GM18519 (cell line): ENCODE measurements at regions not wholly inside any gene's neighbourhood (a gene's known extent, or its start where the extent isn't known, plus 50 kb on each side); places are given as distances from the start of the nearest gene placed in this dataset.
"Not testable (repeated sequence)": the region's sequence is repeated elsewhere in the genome, so short reads cannot be mapped to it uniquely, and the experiment has no call there.

Experiments used
- ATAC-seq: cut with Tn5 transposase; IDR thresholded peaks from one replicate; pipeline ENCODE4 v1.9.1; 2021; ENCODE audit warnings: mild to moderate bottlenecking, moderate library complexity; ENCODE audit not compliant: unreplicated experiment, low FRiP score

- no peak for ATAC-seq
These were observed 199.8 kb upstream of the NOCT start for GRCh38 chr4:138815811-138816210.

- no peak for ATAC-seq
These were observed 209.8 kb upstream of the NOCT start for GRCh38 chr4:138805736-138806135.

- no peak for ATAC-seq
These were observed 210.9 kb upstream of the NOCT start for GRCh38 chr4:138804711-138805110.

GRCh38 chr4:138803051-138803450, 212.5 kb upstream of the NOCT start:
- ATAC-seq = no peak

- ATAC-seq = no peak
These were observed 213.1 kb upstream of the NOCT start for GRCh38 chr4:138802499-138802898.

GRCh38 chr4:138800421-138800820, 215.2 kb upstream of the NOCT start:
- no peak for ATAC-seq

- no peak for ATAC-seq
These were observed 217.2 kb upstream of the NOCT start for GRCh38 chr4:138798404-138798803.

GRCh38 chr4:138797646-138798045, 217.9 kb upstream of the NOCT start:
- ATAC-seq = no peak

GRCh38 chr4:138796761-138797160, 218.8 kb upstream of the NOCT start:
- no peak for ATAC-seq

GRCh38 chr4:138790706-138791340, 224.8 kb upstream of the NOCT start:
- ATAC-seq = no peak

GRCh38 chr4:138789796-138790195, 225.8 kb upstream of the NOCT start:
- ATAC-seq = no peak

- no peak for ATAC-seq
These were observed 226.7 kb upstream of the NOCT start for GRCh38 chr4:138788857-138789256.

GRCh38 chr4:138788267-138788790, 227.3 kb upstream of the NOCT start:
- ATAC-seq = no peak

GRCh38 chr4:138779761-138780160, 235.8 kb upstream of the NOCT start:
- not testable (repeated sequence) for ATAC-seq

- ATAC-seq = peak; percentile 94
These were observed 239.7 kb upstream of the NOCT start for GRCh38 chr4:138775890-138776289.

GRCh38 chr4:138775489-138775888, 240.1 kb upstream of the NOCT start:
- ATAC-seq = peak; percentile 4

GRCh38 chr4:138774940-138775339, 240.6 kb upstream of the NOCT start:
- no peak for ATAC-seq

- not testable (repeated sequence) for ATAC-seq
These were observed 241.5 kb upstream of the NOCT start for GRCh38 chr4:138774125-138774524.

- no peak for ATAC-seq
These were observed 242.3 kb upstream of the NOCT start for GRCh38 chr4:138773321-138773720.

GRCh38 chr4:138772366-138772765, 243.2 kb upstream of the NOCT start:
- ATAC-seq = no peak

- ATAC-seq = no peak
These were observed 244.8 kb upstream of the NOCT start for GRCh38 chr4:138770818-138771217.

- no peak for ATAC-seq
These were observed 249.2 kb upstream of the NOCT start for GRCh38 chr4:138766332-138766731.

GRCh38 chr4:138765442-138765841, 250.1 kb upstream of the NOCT start:
- no peak for ATAC-seq
